ENCODE measurements at regions not wholly inside any gene's neighbourhood (a gene's known extent, or its start where the extent isn't known, plus 50 kb on each side); places are given as distances from the start of the nearest gene placed in this dataset.

GRCh38 chr6:139764498-139764986 is 390.1 kb upstream of the CITED2 start:
- DNase-seq = no peak
- Histone ChIP-seq H3K4me3 (no peak overlapping the region), H3K27me3 (no peaks in the 10 kb centered on the region), H3K36me3 (ENCODE audit: low read depth, missing control alignments) (no peaks in the 10 kb centered on the region), H3K27ac (peak overlapping the region; percentile 1 to 61), H3K9me3 (no peaks in the 10 kb centered on the region), H3K4me1 (peaks cover 20% of the 10 kb centered on the region)
- intact Hi-C loops (cut with DNase I; ENCODE audit: low total_unique reads) = no loop called here
- 44 to 59% methylated on average over 2 of the region's 2 CpGs for WGBS, 2 donors
- no peak for TF ChIP-seq CTCF (IDR thresholded peaks at IDR 0.05)
- no peak for TF ChIP-seq POLR2A (IDR thresholded peaks at IDR 0.05)

GRCh38 chr6:139763468-139764210 is 389.2 kb upstream of the CITED2 start:
- H3K4me1 ChIP-seq = peaks cover 23% of the 10 kb centered on the region
- intact Hi-C loops (cut with DNase I; ENCODE audit: low total_unique reads) = no loop called here
- H3K27ac ChIP-seq = peak overlapping the region; percentile 1 to 61
- no peak for DNase-seq
- H3K27me3 ChIP-seq = no peaks in the 10 kb centered on the region
- WGBS, 2 donors = 72 to 82% methylated on average over 4 of the region's 4 CpGs
- no peak for TF ChIP-seq CTCF (IDR thresholded peaks at IDR 0.05)
- no peak for TF ChIP-seq POLR2A (IDR thresholded peaks at IDR 0.05)
- H3K36me3 ChIP-seq (ENCODE audit: low read depth, missing control alignments) = no peaks in the 10 kb centered on the region
- H3K9me3 ChIP-seq = no peaks in the 10 kb centered on the region
- H3K4me3 ChIP-seq = no peak overlapping the region

- 76 to 77% methylated on average over 4 of the region's 4 CpGs for WGBS, 2 donors
- H3K27me3 ChIP-seq = no peaks in the 10 kb centered on the region
- intact Hi-C loops (cut with DNase I; ENCODE audit: low total_unique reads) = no loop called here
- no peaks in the 10 kb centered on the region for H3K9me3 ChIP-seq
- TF ChIP-seq POLR2A (IDR thresholded peaks at IDR 0.05) (no peak), CTCF (IDR thresholded peaks at IDR 0.05) (no peak)
- H3K27ac ChIP-seq = no peak overlapping the region
- DNase-seq = no peak
- peaks cover 30% of the 10 kb centered on the region for H3K4me1 ChIP-seq
- H3K4me3 ChIP-seq = no peak overlapping the region
- no peaks in the 10 kb centered on the region for H3K36me3 ChIP-seq (ENCODE audit: low read depth, missing control alignments)
These were observed 388.2 kb upstream of the CITED2 start for GRCh38 chr6:139762587-139763031.

GRCh38 chr6:139760128-139760527 is 385.7 kb upstream of the CITED2 start:
- Histone ChIP-seq H3K4me3 (no peak overlapping the region), H3K27me3 (no peaks in the 10 kb centered on the region), H3K27ac (peak overlapping the region; percentile 31 to 35), H3K36me3 (ENCODE audit: low read depth, missing control alignments) (no peaks in the 10 kb centered on the region), H3K4me1 (peaks cover 36% of the 10 kb centered on the region), H3K9me3 (no peaks in the 10 kb centered on the region)
- DNase-seq = no peak
- intact Hi-C loops (cut with DNase I; ENCODE audit: low total_unique reads) = no loop called here
- WGBS, 2 donors = 25 to 46% methylated on average over 3 of the region's 3 CpGs
- TF ChIP-seq POLR2A (IDR thresholded peaks at IDR 0.05) (no peak), CTCF (IDR thresholded peaks at IDR 0.05) (no peak)

- H3K9me3 ChIP-seq = no peaks in the 10 kb centered on the region
- WGBS, 2 donors = 61 to 90% methylated on average over 2 of the region's 2 CpGs
- no peaks in the 10 kb centered on the region for H3K27me3 ChIP-seq
- H3K4me3 ChIP-seq = no peak overlapping the region
- peaks cover 35% of the 10 kb centered on the region for H3K4me1 ChIP-seq
- intact Hi-C loops (cut with DNase I; ENCODE audit: low total_unique reads) = no loop called here
- DNase-seq = no peak
- TF ChIP-seq POLR2A (IDR thresholded peaks at IDR 0.05) = no peak
- no peak for TF ChIP-seq CTCF (IDR thresholded peaks at IDR 0.05)
- H3K27ac ChIP-seq = peak overlapping the region; percentile 31 to 35
- H3K36me3 ChIP-seq (ENCODE audit: low read depth, missing control alignments) = no peaks in the 10 kb centered on the region
These were observed 384.6 kb upstream of the CITED2 start for GRCh38 chr6:139759086-139759485.
